Upper lobe of left lung (tissue), 6 donors: ENCODE measurements at regions not wholly inside any gene's neighbourhood (a gene's known extent, or its start where the extent isn't known, plus 50 kb on each side); places are given as distances from the start of the nearest gene placed in this dataset.

ENCODE experiments used
- ATAC-seq, 2 donors: fragments of 200-7000 bp; cut with Tn5 transposase; one replicate each; pipeline ENCODE4 v1.9.1; 2022; ENCODE audit warnings: mild to moderate bottlenecking in 2 of 2, moderate library complexity in 2 of 2; ENCODE audit not compliant: low FRiP score in 2 of 2
- DNase-seq, 2 donors: peaks; one replicate each; pipeline ENCODE4 v3.0.0-alpha.2; 2019 to 2020
- H3K27ac ChIP-seq, 4 donors: fragments of 200-600 bp; sonication (generic); one replicate each; pipeline ENCODE4 v1.5.1; 2016 to 2019
- H3K27me3 ChIP-seq, 4 donors: fragments of 200-600 bp; sonication (generic); one replicate each; pipeline ENCODE4 v1.5.1; 2017 to 2019
- H3K36me3 ChIP-seq, 4 donors: fragments of 200-600 bp; sonication (generic); one replicate each; pipeline ENCODE4 v1.5.1; 2016 to 2019
- H3K4me1 ChIP-seq, 4 donors: fragments of 200-600 bp; sonication (generic); one replicate each; pipeline ENCODE4 v1.5.1; 2018 to 2019
- H3K4me3 ChIP-seq, 4 donors: fragments of 200-600 bp; sonication (generic); one replicate each; pipeline ENCODE4 v1.5.1; 2017 to 2019; ENCODE audit warnings: mild to moderate bottlenecking in 2 of 4, moderate library complexity in 1 of 4
- H3K9me3 ChIP-seq, 4 donors: fragments of 200-600 bp; sonication (generic); one replicate each; pipeline ENCODE4 v1.5.1; 2018 to 2019
- EP300 ChIP-seq, 4 donors: sonication (generic); formaldehyde crosslinking; IDR thresholded peaks; one replicate each; pipeline ENCODE4 v1.5.1; 2017; ENCODE audit warnings: antibody characterized with exemption in 4 of 4, control low read depth in 2 of 4
- POLR2A ChIP-seq, 4 donors: fragments of 450-650 bp; IDR thresholded peaks; one replicate each; pipeline ENCODE4 v1.5.1; 2016 to 2017; ENCODE audit warnings: antibody characterized with exemption in 4 of 4, mild to moderate bottlenecking in 2 of 4
- POLR2AphosphoS5 ChIP-seq, 2 donors: sonication (generic); formaldehyde crosslinking; IDR thresholded peaks; one replicate each; pipeline ENCODE4 v1.5.1; 2017; ENCODE audit warnings: antibody characterized with exemption in 2 of 2
- WGBS, 2 donors: methylation state at CpG; one replicate each; pipeline ENCODE4 v1.1.5; 2017 to 2018; 5-methylcytosine and 5-hydroxymethylcytosine counted together
- TF ChIP-seq, protein P1 (sequence below), 6 experiments: fragments of 450-650 bp in 4 of 6; fragments of 200-600 bp in 2 of 6; sonication (generic) in 2 of 6; IDR thresholded peaks; one replicate each; pipeline ENCODE4 v1.5.1; 2016 to 2019; ENCODE audit warnings: antibody characterized with exemption in 6 of 6
- donor health status: DM: no; HTN: no; CAD: no; lungs with moderate emphysema.
- donor health status: DM: no; HTN: yes; CAD: no; lungs with severe emphysema.

DNA sequence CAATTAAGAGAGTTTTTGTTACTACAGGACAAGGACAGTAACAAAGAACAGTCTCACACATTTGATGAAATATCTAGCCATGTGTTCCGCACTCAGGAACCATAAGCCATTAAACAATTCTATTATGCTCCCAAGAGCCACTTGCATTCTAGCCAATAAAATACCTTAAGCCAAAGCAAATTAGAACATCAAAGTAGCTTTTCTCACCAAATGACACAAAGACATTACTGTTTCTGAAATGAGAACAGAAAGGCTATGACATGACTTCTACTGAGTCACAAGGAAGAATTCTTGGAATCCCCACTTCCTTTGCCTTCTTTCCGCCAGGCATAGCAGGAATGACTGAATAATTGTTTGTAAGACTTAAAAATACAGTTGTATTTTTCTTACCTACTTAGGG is 445.8 kb downstream of the ATP23 start:
- no peaks in the 10 kb centered on the region for H3K4me1 ChIP-seq
- TF ChIP-seq POLR2A (IDR thresholded peaks at IDR 0.05) = no peak
- TF ChIP-seq, protein P1, sequence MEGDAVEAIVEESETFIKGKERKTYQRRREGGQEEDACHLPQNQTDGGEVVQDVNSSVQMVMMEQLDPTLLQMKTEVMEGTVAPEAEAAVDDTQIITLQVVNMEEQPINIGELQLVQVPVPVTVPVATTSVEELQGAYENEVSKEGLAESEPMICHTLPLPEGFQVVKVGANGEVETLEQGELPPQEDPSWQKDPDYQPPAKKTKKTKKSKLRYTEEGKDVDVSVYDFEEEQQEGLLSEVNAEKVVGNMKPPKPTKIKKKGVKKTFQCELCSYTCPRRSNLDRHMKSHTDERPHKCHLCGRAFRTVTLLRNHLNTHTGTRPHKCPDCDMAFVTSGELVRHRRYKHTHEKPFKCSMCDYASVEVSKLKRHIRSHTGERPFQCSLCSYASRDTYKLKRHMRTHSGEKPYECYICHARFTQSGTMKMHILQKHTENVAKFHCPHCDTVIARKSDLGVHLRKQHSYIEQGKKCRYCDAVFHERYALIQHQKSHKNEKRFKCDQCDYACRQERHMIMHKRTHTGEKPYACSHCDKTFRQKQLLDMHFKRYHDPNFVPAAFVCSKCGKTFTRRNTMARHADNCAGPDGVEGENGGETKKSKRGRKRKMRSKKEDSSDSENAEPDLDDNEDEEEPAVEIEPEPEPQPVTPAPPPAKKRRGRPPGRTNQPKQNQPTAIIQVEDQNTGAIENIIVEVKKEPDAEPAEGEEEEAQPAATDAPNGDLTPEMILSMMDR (IDR thresholded peaks at IDR 0.05) = no peak
- TF ChIP-seq POLR2AphosphoS5 (IDR thresholded peaks at IDR 0.05) = no peak
- no peak for TF ChIP-seq EP300 (IDR thresholded peaks at IDR 0.05)
- no peaks in the 10 kb centered on the region for H3K27me3 ChIP-seq
- no peaks in the 10 kb centered on the region for H3K36me3 ChIP-seq
- whole genome bisulfite sequencing, 2 donors = 73 to 96% methylated on average over 2 of the region's 2 CpGs
- DNase-seq (no peak), ATAC-seq (no peak)
- H3K27ac ChIP-seq = no peak overlapping the region
- H3K9me3 ChIP-seq = no peaks in the 10 kb centered on the region
- H3K4me3 ChIP-seq = no peak overlapping the region

DNA sequence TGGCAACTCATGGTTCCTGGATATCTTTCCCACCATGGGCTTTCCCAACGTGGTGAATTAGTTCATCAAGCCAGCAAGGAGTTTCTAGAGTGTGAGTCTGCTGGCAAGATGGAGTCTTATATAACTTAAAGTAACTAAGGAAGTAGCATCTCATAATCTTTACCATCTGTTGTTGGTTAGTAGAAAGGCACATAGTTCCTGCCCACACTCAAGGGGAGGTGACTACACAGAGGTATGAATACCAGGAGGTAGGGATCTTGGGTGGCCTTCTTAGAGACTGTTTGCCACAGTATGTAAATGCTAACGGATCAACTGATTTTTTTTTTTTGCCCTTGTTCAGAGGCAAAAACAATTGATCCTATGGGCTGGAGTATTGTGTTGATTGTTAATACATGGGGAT is 446.9 kb downstream of the ATP23 start:
- Histone ChIP-seq H3K36me3 (no peaks in the 10 kb centered on the region), H3K27me3 (no peaks in the 10 kb centered on the region), H3K27ac (no peak overlapping the region), H3K9me3 (no peaks in the 10 kb centered on the region), H3K4me1 (no peaks in the 10 kb centered on the region), H3K4me3 (no peak overlapping the region)
- no peak for ATAC-seq
- TF ChIP-seq, protein P1 (IDR thresholded peaks at IDR 0.05) = no peak
- TF ChIP-seq EP300 (IDR thresholded peaks at IDR 0.05) (no peak), POLR2A (IDR thresholded peaks at IDR 0.05) (no peak), POLR2AphosphoS5 (IDR thresholded peaks at IDR 0.05) (no peak)
- no peak for DNase-seq
- WGBS, 2 donors = 90 to 91% methylated on average over 2 of the region's 2 CpGs

DNA sequence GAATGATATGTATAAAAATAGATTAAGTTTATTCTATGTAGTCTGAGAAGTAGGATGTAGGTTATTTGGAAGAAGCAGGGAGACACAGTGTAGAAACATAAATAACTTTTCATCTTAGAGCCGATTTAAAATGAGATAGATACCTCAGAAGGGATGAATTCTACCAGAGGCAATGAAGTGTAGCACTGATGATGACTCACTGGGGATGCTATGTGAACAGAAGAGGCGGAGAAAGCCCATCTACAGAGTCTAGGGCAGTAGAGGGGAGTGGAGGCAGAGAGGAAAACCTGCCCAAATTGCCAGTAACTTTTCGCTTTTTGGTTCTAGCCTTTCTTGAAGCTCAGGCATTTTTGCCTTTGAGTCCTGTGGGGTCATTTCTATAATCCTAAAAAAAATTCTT is 451.8 kb downstream of the ATP23 start:
- Histone ChIP-seq H3K27ac (no peak overlapping the region), H3K4me1 (no peaks in the 10 kb centered on the region), H3K27me3 (no peaks in the 10 kb centered on the region), H3K4me3 (no peak overlapping the region), H3K9me3 (no peaks in the 10 kb centered on the region), H3K36me3 (no peaks in the 10 kb centered on the region)
- DNase-seq (no peak), ATAC-seq (no peak)
- TF ChIP-seq POLR2A (IDR thresholded peaks at IDR 0.05) = no peak
- TF ChIP-seq, protein P1 (IDR thresholded peaks at IDR 0.05) = no peak
- no peak for TF ChIP-seq EP300 (IDR thresholded peaks at IDR 0.05)
- TF ChIP-seq POLR2AphosphoS5 (IDR thresholded peaks at IDR 0.05) = no peak
- 88 to 90% methylated on average over 3 of the region's 3 CpGs for WGBS, 2 donors

DNA sequence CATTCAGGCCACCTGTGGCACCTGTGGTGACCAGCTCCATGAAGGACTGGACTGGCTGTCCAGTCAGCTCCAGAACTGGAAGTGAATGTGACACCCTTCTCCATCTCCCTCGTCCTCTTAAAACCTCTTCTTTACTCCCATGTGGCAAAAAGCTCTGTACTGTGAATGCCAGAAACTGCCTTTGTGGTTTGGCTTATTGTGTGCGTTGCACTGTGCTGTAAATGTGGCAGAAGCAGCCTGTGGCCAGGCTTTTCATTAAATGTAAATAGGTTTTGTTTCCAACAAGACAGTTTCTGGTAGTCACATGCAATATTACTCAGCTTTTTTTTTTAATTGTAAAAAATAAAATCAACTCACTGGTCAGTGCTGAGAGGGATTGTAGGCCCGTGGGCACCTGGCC is 453.7 kb downstream of the ATP23 start:
- TF ChIP-seq POLR2AphosphoS5 (IDR thresholded peaks at IDR 0.05) (no peak), EP300 (IDR thresholded peaks at IDR 0.05) (no peak), POLR2A (IDR thresholded peaks at IDR 0.05) (no peak)
- TF ChIP-seq, protein P1 (IDR thresholded peaks at IDR 0.05) = no peak
- Histone ChIP-seq H3K4me3 (no peak overlapping the region), H3K4me1 (no peaks in the 10 kb centered on the region), H3K9me3 (no peaks in the 10 kb centered on the region), H3K27ac (no peak overlapping the region), H3K36me3 (no peaks in the 10 kb centered on the region), H3K27me3 (no peaks in the 10 kb centered on the region)
- DNase-seq = no peak
- no peak for ATAC-seq
- 76 to 83% methylated on average over 3 of the region's 3 CpGs for WGBS, 2 donors

DNA sequence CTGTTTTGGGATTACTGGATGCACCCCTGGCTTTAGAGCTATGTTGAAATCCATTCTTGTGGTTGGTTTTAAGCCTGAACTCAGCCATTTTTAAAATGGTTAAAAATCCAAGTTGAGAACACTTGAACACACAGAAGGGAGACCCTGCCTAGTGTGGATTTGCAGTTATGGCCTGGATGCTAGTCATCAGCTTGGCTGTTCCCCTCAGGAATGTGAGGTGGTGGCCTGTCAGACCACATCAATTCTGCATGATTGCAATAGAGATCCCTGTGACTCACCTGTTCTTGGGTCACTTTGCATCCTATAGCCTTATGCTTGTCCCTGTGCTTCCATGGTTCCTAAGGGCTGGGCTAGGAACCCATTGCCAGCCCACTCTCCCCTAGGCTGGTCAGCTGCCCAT is 454.1 kb downstream of the ATP23 start:
- no peaks in the 10 kb centered on the region for H3K4me1 ChIP-seq
- TF ChIP-seq POLR2AphosphoS5 (IDR thresholded peaks at IDR 0.05) = no peak
- ATAC-seq (no peak), DNase-seq (peak in 1 of 2 donors; percentile 5)
- no peaks in the 10 kb centered on the region for H3K27me3 ChIP-seq
- H3K27ac ChIP-seq = no peak overlapping the region
- H3K9me3 ChIP-seq = no peaks in the 10 kb centered on the region
- no peak overlapping the region for H3K4me3 ChIP-seq
- H3K36me3 ChIP-seq = no peaks in the 10 kb centered on the region
